ENCODE measurements at regions not wholly inside any gene's neighbourhood (a gene's known extent, or its start where the extent isn't known, plus 50 kb on each side); places are given as distances from the start of the nearest gene placed in this dataset.
A peak's percentile ranks its signal among the peaks of the same experiment; 100 is the strongest.
"Not testable (repeated sequence)": the region's sequence is repeated elsewhere in the genome, so short reads cannot be mapped to it uniquely, and the experiment has no call there.

GRCh38 chr6:10184371-10185227 lies 230.3 kb downstream of the TFAP2A start:
- no peak for DNase-seq (ENCODE audit: low read depth)

GRCh38 chr6:10180138-10181074 lies 234.5 kb downstream of the TFAP2A start:
- no peak for DNase-seq (ENCODE audit: low read depth)

GRCh38 chr6:10177704-10178103 lies 237.2 kb downstream of the TFAP2A start:
- DNase-seq (ENCODE audit: low read depth), result no peak

- no peak for DNase-seq (ENCODE audit: low read depth)
These were observed 239.5 kb downstream of the TFAP2A start for GRCh38 chr6:10175362-10175761.

GRCh38 chr6:10174761-10175160 lies 240.1 kb downstream of the TFAP2A start:
- no peak for DNase-seq (ENCODE audit: low read depth)

GRCh38 chr6:10174056-10174455 lies 240.8 kb downstream of the TFAP2A start:
- DNase-seq (ENCODE audit: low read depth), result no peak

GRCh38 chr6:10171706-10172105 lies 243.2 kb downstream of the TFAP2A start:
- DNase-seq (ENCODE audit: low read depth), result not testable (repeated sequence)

GRCh38 chr6:10170816-10171215 lies 244.1 kb downstream of the TFAP2A start:
- DNase-seq (ENCODE audit: low read depth), result peak; percentile 21

GRCh38 chr6:10166031-10166430 lies 248.8 kb downstream of the TFAP2A start:
- no peak for DNase-seq (ENCODE audit: low read depth)

GRCh38 chr6:10163203-10163962 lies 251.5 kb downstream of the TFAP2A start:
- DNase-seq (ENCODE audit: low read depth), result no peak

- DNase-seq (ENCODE audit: low read depth), result no peak
These were observed 258.0 kb downstream of the TFAP2A start for GRCh38 chr6:10156875-10157274.

- DNase-seq (ENCODE audit: low read depth), result no peak
These were observed 260.6 kb downstream of the TFAP2A start for GRCh38 chr6:10154251-10154650.

GRCh38 chr6:10151144-10151915 lies 263.5 kb downstream of the TFAP2A start:
- no peak for DNase-seq (ENCODE audit: low read depth)

GRCh38 chr6:10149603-10150002 lies 265.3 kb downstream of the TFAP2A start:
- DNase-seq (ENCODE audit: low read depth), result no peak

GRCh38 chr6:10146715-10147451 lies 268.0 kb downstream of the TFAP2A start:
- DNase-seq (ENCODE audit: low read depth), result peak; percentile 64

GRCh38 chr6:10144772-10145171 lies 270.1 kb downstream of the TFAP2A start:
- no peak for DNase-seq (ENCODE audit: low read depth)

GRCh38 chr6:10141746-10142443 lies 273.0 kb downstream of the TFAP2A start:
- no peak for DNase-seq (ENCODE audit: low read depth)

GRCh38 chr6:10140824-10141223 lies 274.1 kb downstream of the TFAP2A start:
- no peak for DNase-seq (ENCODE audit: low read depth)

GRCh38 chr6:10140136-10140535 lies 274.7 kb downstream of the TFAP2A start:
- DNase-seq (ENCODE audit: low read depth), result no peak
